Gastroesophageal sphincter (tissue), 4 donors: ENCODE measurements at regions not wholly inside any gene's neighbourhood (a gene's known extent, or its start where the extent isn't known, plus 50 kb on each side); places are given as distances from the start of the nearest gene placed in this dataset.

Experiments
- ATAC-seq: fragments of 150-250 bp; one replicate; pipeline ENCODE4 v1.9.1; 2016; ENCODE audit warnings: mild to moderate bottlenecking, moderate library complexity
- H3K27ac ChIP-seq, 4 donors: fragments of 200-600 bp; sonication (generic) in 3 of 4; 1 replicate in 3 of 4; 2 replicates in 1 of 4; pipeline ENCODE4 v1.5.1; 2016 to 2019
- H3K27me3 ChIP-seq: fragments of 200-600 bp; sonication (generic); one replicate; pipeline ENCODE4 v1.5.1; 2019
- H3K36me3 ChIP-seq, 2 donors: fragments of 200-600 bp; sonication (generic); one replicate each; pipeline ENCODE4 v1.5.1; 2019; ENCODE audit warnings: control low read depth in 1 of 2
- H3K4me1 ChIP-seq, 3 donors: fragments of 200-600 bp; sonication (generic); 1 replicate in 2 of 3; 2 replicates in 1 of 3; pipeline ENCODE4 v1.5.1; 2016 to 2019; ENCODE audit warnings: control low read depth in 2 of 3
- H3K4me3 ChIP-seq, 2 donors: fragments of 200-600 bp; sonication (generic); one replicate each; pipeline ENCODE4 v1.5.1; 2019; ENCODE audit warnings: mild to moderate bottlenecking in 1 of 2, moderate library complexity in 1 of 2
- H3K9me3 ChIP-seq, 3 donors: fragments of 200-600 bp; sonication (generic); one replicate each; pipeline ENCODE4 v1.5.1; 2017 to 2019; ENCODE audit warnings: control low read depth in 2 of 3
- CTCF ChIP-seq, 4 experiments: fragments of 200-600 bp in 2 of 4; fragments of 450-650 bp in 2 of 4; sonication (generic) in 1 of 4; IDR thresholded peaks; one replicate each; pipeline ENCODE4 v1.5.1; 2017 to 2019; ENCODE audit warnings: antibody characterized with exemption in 4 of 4, mild to moderate bottlenecking in 2 of 4, moderate library complexity in 2 of 4
- EP300 ChIP-seq: sonication (generic); formaldehyde crosslinking; IDR thresholded peaks from one replicate; pipeline ENCODE4 v1.6.1; 2017; ENCODE audit warnings: antibody characterized with exemption, mild to moderate bottlenecking
- POLR2A ChIP-seq, 2 donors: fragments of 450-650 bp; IDR thresholded peaks; one replicate each; pipeline ENCODE4 v1.6.1; 2017; ENCODE audit warnings: antibody characterized with exemption in 2 of 2, mild to moderate bottlenecking in 2 of 2, moderate library complexity in 1 of 2
- POLR2AphosphoS5 ChIP-seq: sonication (generic); formaldehyde crosslinking; IDR thresholded peaks from one replicate; pipeline ENCODE4 v1.6.1; 2017; ENCODE audit warnings: antibody characterized with exemption
- WGBS, 2 donors: methylation state at CpG; one replicate each; pipeline ENCODE4 v1.1.5; 2018; ENCODE audit warnings: low coverage in 1 of 2; 5-methylcytosine and 5-hydroxymethylcytosine counted together

GRCh38 chr1:76023669-76024435, 50.7 kb upstream of the ST6GALNAC3 start:
- no peak overlapping the region for H3K27ac ChIP-seq
- 36 to 40% methylated on average over 1 of the region's 1 CpG for WGBS, 2 donors
- TF ChIP-seq CTCF (IDR thresholded peaks at IDR 0.05): no peak
- TF ChIP-seq POLR2A (IDR thresholded peaks at IDR 0.05): no peak
- TF ChIP-seq EP300: no peak
- no peak for TF ChIP-seq POLR2AphosphoS5
- ATAC-seq: no peak
- peaks cover 0 to 3% (median 0%) of the 10 kb centered on the region in 3 donors for H3K9me3 ChIP-seq
- no peaks in the 10 kb centered on the region for H3K36me3 ChIP-seq
- H3K27me3 ChIP-seq: no peaks in the 10 kb centered on the region
- H3K4me1 ChIP-seq: no peaks in the 10 kb centered on the region
- H3K4me3 ChIP-seq: no peak overlapping the region
